ENCODE measurements at regions not wholly inside any gene's neighbourhood (a gene's known extent, or its start where the extent isn't known, plus 50 kb on each side); places are given as distances from the start of the nearest gene placed in this dataset.

- WGBS (ENCODE audit: insufficient coverage), result 95% methylated on average over 3 of the region's 8 CpGs
- Histone ChIP-seq H3K4me3 (ENCODE audit: control insufficient read depth in 1 of 2, extremely low read depth in 1 of 2, low read length in 1 of 2) (no peak overlapping the region), H3K27ac (ENCODE audit: low read length) (peak overlapping the region; percentile 22), H3K9me3 (no peaks in the 10 kb centered on the region), H3K27me3 (replicated peaks in 1 of 2; ENCODE audit: control insufficient read depth in 2 of 2, extremely low read depth in 1 of 2, insufficient read depth in 2 of 2, low read length in 1 of 2) (peaks cover 0 to 3% of the 10 kb centered on the region in 2 experiments), H3K4me1 (ENCODE audit: control insufficient read depth in 1 of 2, extremely low read depth in 1 of 2, insufficient read depth in 2 of 2, low read length in 2 of 2) (peaks cover 69 to 92% of the 10 kb centered on the region in 2 experiments), H3K36me3 (ENCODE audit: control insufficient read depth in 2 of 2, extremely low read depth in 1 of 2, insufficient read depth in 1 of 2, low read length in 1 of 2) (no peaks in the 10 kb centered on the region)
- DNase-seq, result no peak
- Mint-ChIP-seq H3K4me3 (peak overlapping the region in 1 of 3 donors; percentile 1), H3K27ac (peak overlapping the region; percentile 91 to 99), H3K36me3 (no peaks in the 10 kb centered on the region), H3K4me1 (peaks cover 93 to 96% (median 95%) of the 10 kb centered on the region in 3 donors), H3K27me3 (no peaks in the 10 kb centered on the region), H3K9me3 (no peaks in the 10 kb centered on the region)
- CTCF ChIA-PET, result interaction anchor here (0.5 to 1.8 kb wide), 3 partner anchors 11 to 66 kb away, joined by 3 to 7 read pairs (median 6); no protein-coding TSS in a partner anchor
- POLR2A ChIA-PET, result no interaction called here
- ATAC-seq (replicated peaks in 1 of 4), result no peak
Measured at GRCh38 chr1:23617084-23617521, 57.8 kb upstream of the ID3 start.

GRCh38 chr1:23616292-23616824, 57.1 kb upstream of the ID3 start:
- no peak overlapping the region for H3K4me3 Mint-ChIP-seq
- Histone ChIP-seq H3K27ac (ENCODE audit: low read length) (peak overlapping the region; percentile 3), H3K36me3 (ENCODE audit: control insufficient read depth in 2 of 2, extremely low read depth in 1 of 2, insufficient read depth in 1 of 2, low read length in 1 of 2) (no peaks in the 10 kb centered on the region), H3K9me3 (no peaks in the 10 kb centered on the region), H3K4me1 (ENCODE audit: control insufficient read depth in 1 of 2, extremely low read depth in 1 of 2, insufficient read depth in 2 of 2, low read length in 2 of 2) (peaks cover 72 to 92% of the 10 kb centered on the region in 2 experiments), H3K27me3 (replicated peaks in 1 of 2; ENCODE audit: control insufficient read depth in 2 of 2, extremely low read depth in 1 of 2, insufficient read depth in 2 of 2, low read length in 1 of 2) (peaks cover 0 to 3% of the 10 kb centered on the region in 2 experiments), H3K4me3 (ENCODE audit: control insufficient read depth in 1 of 2, extremely low read depth in 1 of 2, low read length in 1 of 2) (no peak overlapping the region)
- DNase-seq, result no peak
- 100% methylated on average over 3 of the region's 5 CpGs for WGBS (ENCODE audit: insufficient coverage)
- H3K36me3 Mint-ChIP-seq, result no peaks in the 10 kb centered on the region
- ATAC-seq (replicated peaks in 1 of 4), result no peak
- no peaks in the 10 kb centered on the region for H3K27me3 Mint-ChIP-seq
- H3K4me1 Mint-ChIP-seq, result peaks cover 94 to 96% (median 95%) of the 10 kb centered on the region in 3 donors
- CTCF ChIA-PET, result interaction anchor here in 1 of 2 donors (0.5 kb wide), 1 partner anchor 12 kb away, joined by 7 read pairs; no protein-coding TSS in a partner anchor
- peak overlapping the region; percentile 95 to 99 for H3K27ac Mint-ChIP-seq
- POLR2A ChIA-PET, result no interaction called here
- no peaks in the 10 kb centered on the region for H3K9me3 Mint-ChIP-seq

- CTCF ChIA-PET, result no interaction called here
- Mint-ChIP-seq H3K9me3 (no peaks in the 10 kb centered on the region), H3K4me1 (peaks cover 92 to 93% (median 93%) of the 10 kb centered on the region in 3 donors), H3K4me3 (no peak overlapping the region), H3K36me3 (no peaks in the 10 kb centered on the region), H3K27ac (peak overlapping the region; percentile 95 to 99), H3K27me3 (no peaks in the 10 kb centered on the region)
- POLR2A ChIA-PET, result no interaction called here
- Histone ChIP-seq H3K27me3 (replicated peaks in 1 of 2; ENCODE audit: control insufficient read depth in 2 of 2, extremely low read depth in 1 of 2, insufficient read depth in 2 of 2, low read length in 1 of 2) (peaks cover 0 to 3% of the 10 kb centered on the region in 2 experiments), H3K9me3 (no peaks in the 10 kb centered on the region), H3K4me1 (ENCODE audit: control insufficient read depth in 1 of 2, extremely low read depth in 1 of 2, insufficient read depth in 2 of 2, low read length in 2 of 2) (peaks cover 69 to 89% of the 10 kb centered on the region in 2 experiments), H3K4me3 (ENCODE audit: control insufficient read depth in 1 of 2, extremely low read depth in 1 of 2, low read length in 1 of 2) (no peak overlapping the region), H3K36me3 (ENCODE audit: control insufficient read depth in 2 of 2, extremely low read depth in 1 of 2, insufficient read depth in 1 of 2, low read length in 1 of 2) (no peaks in the 10 kb centered on the region), H3K27ac (ENCODE audit: low read length) (peak overlapping the region; percentile 78)
- ATAC-seq (replicated peaks in 1 of 4) (no peak), DNase-seq (no peak)
- no CpG with 5 or more reads among the region's 3 CpGs for WGBS (ENCODE audit: insufficient coverage)
Measured at GRCh38 chr1:23615852-23616251, 56.6 kb upstream of the ID3 start.

- peak overlapping the region; percentile 95 to 99 for H3K27ac Mint-ChIP-seq
- DNase-seq (no peak), ATAC-seq (replicated peaks in 1 of 4) (no peak)
- POLR2A ChIA-PET, result no interaction called here
- Histone ChIP-seq H3K27me3 (replicated peaks in 1 of 2; ENCODE audit: control insufficient read depth in 2 of 2, extremely low read depth in 1 of 2, insufficient read depth in 2 of 2, low read length in 1 of 2) (peaks cover 0 to 3% of the 10 kb centered on the region in 2 experiments), H3K9me3 (no peaks in the 10 kb centered on the region), H3K27ac (ENCODE audit: low read length) (peak overlapping the region; percentile 78), H3K4me1 (ENCODE audit: control insufficient read depth in 1 of 2, extremely low read depth in 1 of 2, insufficient read depth in 2 of 2, low read length in 2 of 2) (peaks cover 66 to 88% of the 10 kb centered on the region in 2 experiments), H3K36me3 (ENCODE audit: control insufficient read depth in 2 of 2, extremely low read depth in 1 of 2, insufficient read depth in 1 of 2, low read length in 1 of 2) (no peaks in the 10 kb centered on the region), H3K4me3 (ENCODE audit: control insufficient read depth in 1 of 2, extremely low read depth in 1 of 2, low read length in 1 of 2) (no peak overlapping the region)
- CTCF ChIA-PET, result no interaction called here
- H3K27me3 Mint-ChIP-seq, result no peaks in the 10 kb centered on the region
- WGBS (ENCODE audit: insufficient coverage), result 90% methylated on average over 6 of the region's 6 CpGs
- H3K4me1 Mint-ChIP-seq, result peaks cover 92 to 93% (median 93%) of the 10 kb centered on the region in 3 donors
- no peaks in the 10 kb centered on the region for H3K9me3 Mint-ChIP-seq
- no peak overlapping the region for H3K4me3 Mint-ChIP-seq
- H3K36me3 Mint-ChIP-seq, result no peaks in the 10 kb centered on the region
Measured at GRCh38 chr1:23615423-23615822, 56.1 kb upstream of the ID3 start.

DNA sequence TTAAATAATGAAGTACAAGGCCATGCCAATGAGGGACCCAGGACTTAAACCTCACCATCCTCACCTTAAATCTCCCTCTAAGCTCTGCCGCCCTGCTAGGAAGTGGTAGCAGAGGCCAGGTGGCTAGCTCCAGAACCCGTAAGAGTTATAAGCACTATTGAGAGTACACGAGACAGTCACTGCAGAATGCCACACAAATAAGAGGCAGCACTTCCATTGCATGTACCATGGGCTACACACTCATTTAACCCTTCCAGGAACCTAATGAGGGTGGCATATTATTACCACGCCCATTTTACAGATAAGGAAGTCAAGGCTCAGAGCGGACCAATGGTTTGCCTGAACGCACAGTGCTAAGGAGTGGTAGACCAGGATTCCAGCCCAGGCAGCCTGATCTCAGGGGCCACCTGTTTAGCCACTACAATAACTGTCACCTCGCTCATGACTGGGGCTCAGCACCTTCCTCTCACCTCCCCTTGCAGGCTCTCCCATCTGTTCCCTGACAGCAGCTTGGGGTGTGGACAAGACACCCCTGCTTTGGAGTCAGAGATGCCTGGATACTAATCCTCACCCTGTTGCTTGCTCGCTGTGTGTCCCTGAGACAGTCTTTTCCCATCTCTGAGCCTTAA, 54.8 kb upstream of the ID3 start:
- no peaks in the 10 kb centered on the region for H3K36me3 ChIP-seq (ENCODE audit: control insufficient read depth in 2 of 2, extremely low read depth in 1 of 2, insufficient read depth in 1 of 2, low read length in 1 of 2)
- no peak overlapping the region for H3K4me3 ChIP-seq (ENCODE audit: control insufficient read depth in 1 of 2, extremely low read depth in 1 of 2, low read length in 1 of 2)
- no peaks in the 10 kb centered on the region for H3K9me3 Mint-ChIP-seq
- no peak for ATAC-seq (replicated peaks in 1 of 4)
- peaks cover 0 to 3% of the 10 kb centered on the region in 2 experiments for H3K27me3 ChIP-seq (replicated peaks in 1 of 2; ENCODE audit: control insufficient read depth in 2 of 2, extremely low read depth in 1 of 2, insufficient read depth in 2 of 2, low read length in 1 of 2)
- ChIA-PET POLR2A (no interaction called here), CTCF (interaction anchor here in 1 of 2 donors (1.2 to 1.9 kb wide), 2 partner anchors 23 to 56 kb away, joined by 4 read pairs; no protein-coding TSS in a partner anchor)
- 61% methylated on average over 7 of the region's 8 CpGs for WGBS (ENCODE audit: insufficient coverage)
- no peaks in the 10 kb centered on the region for H3K27me3 Mint-ChIP-seq
- peaks cover 58 to 78% of the 10 kb centered on the region in 2 experiments for H3K4me1 ChIP-seq (ENCODE audit: control insufficient read depth in 1 of 2, extremely low read depth in 1 of 2, insufficient read depth in 2 of 2, low read length in 2 of 2)
- no peaks in the 10 kb centered on the region for H3K9me3 ChIP-seq
- H3K4me1 Mint-ChIP-seq, result peaks cover 85 to 86% (median 85%) of the 10 kb centered on the region in 3 donors
- peak overlapping the region; percentile 78 for H3K27ac ChIP-seq (ENCODE audit: low read length)
- no peaks in the 10 kb centered on the region for H3K36me3 Mint-ChIP-seq
- no peak for DNase-seq
- H3K4me3 Mint-ChIP-seq, result peak overlapping the region in 1 of 3 donors; percentile 74
- peak overlapping the region; percentile 95 to 99 for H3K27ac Mint-ChIP-seq

GRCh38 chr1:23613191-23614031, 54.1 kb upstream of the ID3 start:
- DNase-seq (peak in 32 of 35 experiments; percentile 28 to 70 (median 47)), ATAC-seq (replicated peaks in 1 of 4) (peak; percentile 63 to 72 (median 70))
- ChIA-PET POLR2A (interaction anchor here (0.6 kb wide), 4 partner anchors 36 to 1283 kb away, joined by 3 to 6 read pairs (median 4); no protein-coding TSS in a partner anchor), CTCF (interaction anchor here in 1 of 2 donors (0.6 to 1.9 kb wide), 4 partner anchors 16 to 1593 kb away, joined by 3 to 4 read pairs (median 4); no protein-coding TSS in a partner anchor)
- Histone ChIP-seq H3K4me1 (ENCODE audit: control insufficient read depth in 1 of 2, extremely low read depth in 1 of 2, insufficient read depth in 2 of 2, low read length in 2 of 2) (peaks cover 50 to 71% of the 10 kb centered on the region in 2 experiments), H3K27ac (ENCODE audit: low read length) (peak overlapping the region; percentile 78), H3K27me3 (replicated peaks in 1 of 2; ENCODE audit: control insufficient read depth in 2 of 2, extremely low read depth in 1 of 2, insufficient read depth in 2 of 2, low read length in 1 of 2) (peaks cover 0 to 2% of the 10 kb centered on the region in 2 experiments), H3K9me3 (no peaks in the 10 kb centered on the region), H3K36me3 (ENCODE audit: control insufficient read depth in 2 of 2, extremely low read depth in 1 of 2, insufficient read depth in 1 of 2, low read length in 1 of 2) (no peaks in the 10 kb centered on the region), H3K4me3 (ENCODE audit: control insufficient read depth in 1 of 2, extremely low read depth in 1 of 2, low read length in 1 of 2) (no peak overlapping the region)
- Mint-ChIP-seq H3K4me3 (peak overlapping the region in 2 of 3 donors; percentile 39 to 74), H3K4me1 (peaks cover 80 to 84% (median 81%) of the 10 kb centered on the region in 3 donors), H3K27ac (peak overlapping the region; percentile 95 to 99), H3K36me3 (no peaks in the 10 kb centered on the region), H3K27me3 (no peaks in the 10 kb centered on the region), H3K9me3 (no peaks in the 10 kb centered on the region)
- WGBS (ENCODE audit: insufficient coverage), result no CpG with 5 or more reads among the region's 12 CpGs

Measured in T-cell (primary cell).